ENCODE measurements at regions not wholly inside any gene's neighbourhood (a gene's known extent, or its start where the extent isn't known, plus 50 kb on each side); places are given as distances from the start of the nearest gene placed in this dataset.

- Histone ChIP-seq H3K9me3 (ENCODE audit: control insufficient read depth in 5 of 5, low read length in 5 of 5) (no peaks in the 10 kb centered on the region), H3K27me3 (ENCODE audit: control insufficient read depth in 5 of 5, insufficient read depth in 4 of 5, low read length in 5 of 5) (no peaks in the 10 kb centered on the region), H3K4me3 (ENCODE audit: low read depth in 1 of 5, low read length in 5 of 5) (no peak overlapping the region), H3K4me1 (ENCODE audit: control insufficient read depth in 5 of 5, insufficient read depth in 5 of 5, low read length in 5 of 5) (no peaks in the 10 kb centered on the region), H3K36me3 (ENCODE audit: control insufficient read depth in 5 of 5, insufficient read depth in 5 of 5, low read length in 5 of 5) (no peaks in the 10 kb centered on the region), H3K27ac (ENCODE audit: low read depth, low read length) (no peak overlapping the region), H3K9ac (ENCODE audit: low read length in 5 of 5) (no peak overlapping the region)
These were observed 402.3 kb upstream of the SLITRK6 start for GRCh38 chr13:86201477-86201876.

GRCh38 chr13:86193281-86193680 is 394.1 kb upstream of the SLITRK6 start:
- Histone ChIP-seq H3K27ac (ENCODE audit: low read depth, low read length) (no peak overlapping the region), H3K4me3 (ENCODE audit: low read depth in 1 of 5, low read length in 5 of 5) (no peak overlapping the region)

GRCh38 chr13:86188170-86188569 is 389.0 kb upstream of the SLITRK6 start:
- Histone ChIP-seq H3K27me3 (ENCODE audit: control insufficient read depth in 5 of 5, insufficient read depth in 4 of 5, low read length in 5 of 5) (no peaks in the 10 kb centered on the region), H3K36me3 (ENCODE audit: control insufficient read depth in 5 of 5, insufficient read depth in 5 of 5, low read length in 5 of 5) (no peaks in the 10 kb centered on the region), H3K9ac (ENCODE audit: low read length in 5 of 5) (no peak overlapping the region), H3K4me3 (ENCODE audit: low read depth in 1 of 5, low read length in 5 of 5) (no peak overlapping the region), H3K27ac (ENCODE audit: low read depth, low read length) (no peak overlapping the region), H3K9me3 (ENCODE audit: control insufficient read depth in 5 of 5, low read length in 5 of 5) (peaks cover 0 to under 1% (median 0%) of the 10 kb centered on the region in 5 donors), H3K4me1 (ENCODE audit: control insufficient read depth in 5 of 5, insufficient read depth in 5 of 5, low read length in 5 of 5) (no peaks in the 10 kb centered on the region)

More at GRCh38 chr13:86193281-86193680, 394.1 kb upstream of the SLITRK6 start:
- H3K36me3 ChIP-seq (ENCODE audit: control insufficient read depth in 5 of 5, insufficient read depth in 5 of 5, low read length in 5 of 5) = no peaks in the 10 kb centered on the region
- H3K4me1 ChIP-seq (ENCODE audit: control insufficient read depth in 5 of 5, insufficient read depth in 5 of 5, low read length in 5 of 5) = no peaks in the 10 kb centered on the region
- no peak overlapping the region for H3K9ac ChIP-seq (ENCODE audit: low read length in 5 of 5)
- no peaks in the 10 kb centered on the region for H3K9me3 ChIP-seq (ENCODE audit: control insufficient read depth in 5 of 5, low read length in 5 of 5)
- no peaks in the 10 kb centered on the region for H3K27me3 ChIP-seq (ENCODE audit: control insufficient read depth in 5 of 5, insufficient read depth in 4 of 5, low read length in 5 of 5)

- Histone ChIP-seq H3K27me3 (ENCODE audit: control insufficient read depth in 5 of 5, insufficient read depth in 4 of 5, low read length in 5 of 5) (no peaks in the 10 kb centered on the region), H3K36me3 (ENCODE audit: control insufficient read depth in 5 of 5, insufficient read depth in 5 of 5, low read length in 5 of 5) (no peaks in the 10 kb centered on the region), H3K27ac (ENCODE audit: low read depth, low read length) (no peak overlapping the region), H3K4me3 (ENCODE audit: low read depth in 1 of 5, low read length in 5 of 5) (no peak overlapping the region), H3K9me3 (ENCODE audit: control insufficient read depth in 5 of 5, low read length in 5 of 5) (peaks cover 0 to 15% (median 0%) of the 10 kb centered on the region in 5 donors), H3K4me1 (ENCODE audit: control insufficient read depth in 5 of 5, insufficient read depth in 5 of 5, low read length in 5 of 5) (no peaks in the 10 kb centered on the region), H3K9ac (ENCODE audit: low read length in 5 of 5) (no peak overlapping the region)
These were observed 386.4 kb upstream of the SLITRK6 start for GRCh38 chr13:86185636-86186035.

GRCh38 chr13:86185107-86185506 is 385.9 kb upstream of the SLITRK6 start:
- H3K27ac ChIP-seq (ENCODE audit: low read depth, low read length) = no peak overlapping the region
- H3K36me3 ChIP-seq (ENCODE audit: control insufficient read depth in 5 of 5, insufficient read depth in 5 of 5, low read length in 5 of 5) = no peaks in the 10 kb centered on the region
- no peaks in the 10 kb centered on the region for H3K4me1 ChIP-seq (ENCODE audit: control insufficient read depth in 5 of 5, insufficient read depth in 5 of 5, low read length in 5 of 5)
- H3K9ac ChIP-seq (ENCODE audit: low read length in 5 of 5) = no peak overlapping the region
- H3K27me3 ChIP-seq (ENCODE audit: control insufficient read depth in 5 of 5, insufficient read depth in 4 of 5, low read length in 5 of 5) = no peaks in the 10 kb centered on the region
- H3K4me3 ChIP-seq (ENCODE audit: low read depth in 1 of 5, low read length in 5 of 5) = no peak overlapping the region
- peaks cover 0 to 15% (median 0%) of the 10 kb centered on the region in 5 donors for H3K9me3 ChIP-seq (ENCODE audit: control insufficient read depth in 5 of 5, low read length in 5 of 5)

- no peak overlapping the region for H3K27ac ChIP-seq (ENCODE audit: low read depth, low read length)
- H3K27me3 ChIP-seq (ENCODE audit: control insufficient read depth in 5 of 5, insufficient read depth in 4 of 5, low read length in 5 of 5) = no peaks in the 10 kb centered on the region
- H3K4me1 ChIP-seq (ENCODE audit: control insufficient read depth in 5 of 5, insufficient read depth in 5 of 5, low read length in 5 of 5) = no peaks in the 10 kb centered on the region
- H3K9me3 ChIP-seq (ENCODE audit: control insufficient read depth in 5 of 5, low read length in 5 of 5) = no peaks in the 10 kb centered on the region
- H3K9ac ChIP-seq (ENCODE audit: low read length in 5 of 5) = no peak overlapping the region
- H3K4me3 ChIP-seq (ENCODE audit: low read depth in 1 of 5, low read length in 5 of 5) = no peak overlapping the region
- no peaks in the 10 kb centered on the region for H3K36me3 ChIP-seq (ENCODE audit: control insufficient read depth in 5 of 5, insufficient read depth in 5 of 5, low read length in 5 of 5)
These were observed 375.4 kb upstream of the SLITRK6 start for GRCh38 chr13:86174622-86175021.

GRCh38 chr13:86172961-86173360 is 373.7 kb upstream of the SLITRK6 start:
- H3K36me3 ChIP-seq (ENCODE audit: control insufficient read depth in 5 of 5, insufficient read depth in 5 of 5, low read length in 5 of 5) = no peaks in the 10 kb centered on the region
- H3K4me1 ChIP-seq (ENCODE audit: control insufficient read depth in 5 of 5, insufficient read depth in 5 of 5, low read length in 5 of 5) = no peaks in the 10 kb centered on the region
- no peaks in the 10 kb centered on the region for H3K9me3 ChIP-seq (ENCODE audit: control insufficient read depth in 5 of 5, low read length in 5 of 5)
- H3K27me3 ChIP-seq (ENCODE audit: control insufficient read depth in 5 of 5, insufficient read depth in 4 of 5, low read length in 5 of 5) = no peaks in the 10 kb centered on the region
- no peak overlapping the region for H3K4me3 ChIP-seq (ENCODE audit: low read depth in 1 of 5, low read length in 5 of 5)
- no peak overlapping the region for H3K27ac ChIP-seq (ENCODE audit: low read depth, low read length)
- no peak overlapping the region for H3K9ac ChIP-seq (ENCODE audit: low read length in 5 of 5)

GRCh38 chr13:86161257-86161656 is 362.0 kb upstream of the SLITRK6 start:
- Histone ChIP-seq H3K4me3 (ENCODE audit: low read depth in 1 of 5, low read length in 5 of 5) (no peak overlapping the region), H3K36me3 (ENCODE audit: control insufficient read depth in 5 of 5, insufficient read depth in 5 of 5, low read length in 5 of 5) (no peaks in the 10 kb centered on the region), H3K9me3 (ENCODE audit: control insufficient read depth in 5 of 5, low read length in 5 of 5) (no peaks in the 10 kb centered on the region), H3K9ac (ENCODE audit: low read length in 5 of 5) (no peak overlapping the region), H3K4me1 (ENCODE audit: control insufficient read depth in 5 of 5, insufficient read depth in 5 of 5, low read length in 5 of 5) (no peaks in the 10 kb centered on the region), H3K27me3 (ENCODE audit: control insufficient read depth in 5 of 5, insufficient read depth in 4 of 5, low read length in 5 of 5) (no peaks in the 10 kb centered on the region), H3K27ac (ENCODE audit: low read depth, low read length) (no peak overlapping the region)

GRCh38 chr13:86155756-86156155 is 356.5 kb upstream of the SLITRK6 start:
- Histone ChIP-seq H3K27me3 (ENCODE audit: control insufficient read depth in 5 of 5, insufficient read depth in 4 of 5, low read length in 5 of 5) (no peaks in the 10 kb centered on the region), H3K27ac (ENCODE audit: low read depth, low read length) (no peak overlapping the region), H3K9ac (ENCODE audit: low read length in 5 of 5) (no peak overlapping the region), H3K4me1 (ENCODE audit: control insufficient read depth in 5 of 5, insufficient read depth in 5 of 5, low read length in 5 of 5) (no peaks in the 10 kb centered on the region), H3K4me3 (ENCODE audit: low read depth in 1 of 5, low read length in 5 of 5) (no peak overlapping the region), H3K9me3 (ENCODE audit: control insufficient read depth in 5 of 5, low read length in 5 of 5) (no peaks in the 10 kb centered on the region), H3K36me3 (ENCODE audit: control insufficient read depth in 5 of 5, insufficient read depth in 5 of 5, low read length in 5 of 5) (no peaks in the 10 kb centered on the region)

GRCh38 chr13:86142080-86142479 is 342.9 kb upstream of the SLITRK6 start:
- H3K9ac ChIP-seq (ENCODE audit: low read length in 5 of 5) = no peak overlapping the region
- no peak overlapping the region for H3K27ac ChIP-seq (ENCODE audit: low read depth, low read length)
- no peaks in the 10 kb centered on the region for H3K4me1 ChIP-seq (ENCODE audit: control insufficient read depth in 5 of 5, insufficient read depth in 5 of 5, low read length in 5 of 5)
- no peaks in the 10 kb centered on the region for H3K36me3 ChIP-seq (ENCODE audit: control insufficient read depth in 5 of 5, insufficient read depth in 5 of 5, low read length in 5 of 5)
- no peak overlapping the region for H3K4me3 ChIP-seq (ENCODE audit: low read depth in 1 of 5, low read length in 5 of 5)
- no peaks in the 10 kb centered on the region for H3K9me3 ChIP-seq (ENCODE audit: control insufficient read depth in 5 of 5, low read length in 5 of 5)
- no peaks in the 10 kb centered on the region for H3K27me3 ChIP-seq (ENCODE audit: control insufficient read depth in 5 of 5, insufficient read depth in 4 of 5, low read length in 5 of 5)

- Histone ChIP-seq H3K27ac (ENCODE audit: low read depth, low read length) (no peak overlapping the region), H3K9ac (ENCODE audit: low read length in 5 of 5) (no peak overlapping the region), H3K4me1 (ENCODE audit: control insufficient read depth in 5 of 5, insufficient read depth in 5 of 5, low read length in 5 of 5) (no peaks in the 10 kb centered on the region), H3K27me3 (ENCODE audit: control insufficient read depth in 5 of 5, insufficient read depth in 4 of 5, low read length in 5 of 5) (no peaks in the 10 kb centered on the region), H3K36me3 (ENCODE audit: control insufficient read depth in 5 of 5, insufficient read depth in 5 of 5, low read length in 5 of 5) (no peaks in the 10 kb centered on the region), H3K4me3 (ENCODE audit: low read depth in 1 of 5, low read length in 5 of 5) (no peak overlapping the region), H3K9me3 (ENCODE audit: control insufficient read depth in 5 of 5, low read length in 5 of 5) (peaks cover 0 to 3% (median 0%) of the 10 kb centered on the region in 5 donors)
These were observed 336.6 kb upstream of the SLITRK6 start for GRCh38 chr13:86135856-86136255.
